ENCODE measurements at regions not wholly inside any gene's neighbourhood (a gene's known extent, or its start where the extent isn't known, plus 50 kb on each side); places are given as distances from the start of the nearest gene placed in this dataset.

DNA sequence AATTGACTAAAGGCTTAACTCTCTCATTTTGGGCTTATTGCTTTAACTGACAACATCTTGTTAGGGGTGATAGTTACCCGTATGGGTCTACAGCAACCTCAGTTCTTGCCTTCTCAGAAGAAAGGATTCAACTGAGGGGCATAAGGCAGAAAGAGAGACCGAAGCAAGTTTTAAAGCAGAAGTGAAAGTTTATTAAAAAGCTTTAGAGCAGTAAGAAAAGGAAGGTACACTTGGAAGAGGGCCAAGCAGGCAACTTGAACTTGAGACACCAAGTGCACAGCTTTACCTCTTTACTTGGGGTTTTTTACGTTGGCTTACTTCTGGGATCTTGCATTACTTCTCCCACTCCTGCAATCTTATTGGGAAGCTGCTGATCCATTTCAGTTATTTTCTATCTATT is 246.9 kb upstream of the PRR20A start:
- DNase-seq (ENCODE audit: low read depth, low spot score), result no peak

DNA sequence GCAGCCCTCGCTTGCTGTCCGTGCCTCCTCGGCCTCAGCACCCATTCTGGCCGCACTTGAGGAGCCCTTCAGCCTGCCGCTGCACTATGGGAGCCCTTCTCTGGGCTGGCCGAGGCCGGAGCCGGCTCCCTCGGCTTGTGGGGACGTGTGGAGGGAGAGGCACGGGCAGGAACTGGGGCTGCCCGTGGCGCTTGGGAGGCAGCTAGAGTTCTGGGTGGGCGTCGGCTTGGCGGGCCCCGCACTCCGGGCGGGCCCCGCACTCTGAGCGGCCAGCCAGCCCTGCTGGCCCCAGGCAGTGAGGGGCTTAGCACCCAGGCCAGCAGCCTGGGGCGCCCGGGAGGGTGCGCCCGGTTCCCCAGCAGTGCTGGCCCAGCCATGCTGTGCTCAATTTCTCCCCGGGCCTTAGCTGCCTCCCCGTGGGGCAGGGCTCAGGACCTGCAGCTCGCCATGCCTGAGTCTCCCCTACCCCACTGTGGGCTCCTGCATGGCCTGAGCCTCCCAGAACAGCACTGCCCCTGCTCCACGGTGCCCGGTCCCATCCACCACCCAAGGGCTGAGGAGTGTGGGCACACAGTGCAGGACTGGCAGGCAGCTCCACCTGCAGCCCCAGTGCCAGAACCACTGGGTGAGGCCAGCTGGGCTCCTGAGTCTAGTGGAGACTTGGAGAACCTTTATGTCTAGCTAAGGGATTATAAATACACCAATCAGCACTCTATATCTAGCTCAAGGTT is 240.0 kb upstream of the PRR20A start:
- no peak for DNase-seq (ENCODE audit: low read depth, low spot score)

GRCh38 chr13:56902276-56902675 is 238.4 kb upstream of the PRR20A start:
- no peak for DNase-seq (ENCODE audit: low read depth, low spot score)

GRCh38 chr13:56903710-56904282 is 236.9 kb upstream of the PRR20A start:
- DNase-seq (ENCODE audit: low read depth, low spot score), result no peak

GRCh38 chr13:56906909-56907308 is 233.8 kb upstream of the PRR20A start:
- no peak for DNase-seq (ENCODE audit: low read depth, low spot score)

GRCh38 chr13:56907766-56908165 is 233.0 kb upstream of the PRR20A start:
- DNase-seq (ENCODE audit: low read depth, low spot score), result no peak

GRCh38 chr13:56909896-56910600 is 230.7 kb upstream of the PRR20A start:
- no peak for DNase-seq (ENCODE audit: low read depth, low spot score)

- no peak for DNase-seq (ENCODE audit: low read depth, low spot score)
Measured at GRCh38 chr13:56917966-56918365, 222.8 kb upstream of the PRR20A start.

- DNase-seq (ENCODE audit: low read depth, low spot score), result no peak
Measured at GRCh38 chr13:56923626-56924140, 217.0 kb upstream of the PRR20A start.

GRCh38 chr13:56924401-56924800 is 216.3 kb upstream of the PRR20A start:
- no peak for DNase-seq (ENCODE audit: low read depth, low spot score)

- no peak for DNase-seq (ENCODE audit: low read depth, low spot score)
Measured at GRCh38 chr13:56932104-56932503, 208.6 kb upstream of the PRR20A start.

DNA sequence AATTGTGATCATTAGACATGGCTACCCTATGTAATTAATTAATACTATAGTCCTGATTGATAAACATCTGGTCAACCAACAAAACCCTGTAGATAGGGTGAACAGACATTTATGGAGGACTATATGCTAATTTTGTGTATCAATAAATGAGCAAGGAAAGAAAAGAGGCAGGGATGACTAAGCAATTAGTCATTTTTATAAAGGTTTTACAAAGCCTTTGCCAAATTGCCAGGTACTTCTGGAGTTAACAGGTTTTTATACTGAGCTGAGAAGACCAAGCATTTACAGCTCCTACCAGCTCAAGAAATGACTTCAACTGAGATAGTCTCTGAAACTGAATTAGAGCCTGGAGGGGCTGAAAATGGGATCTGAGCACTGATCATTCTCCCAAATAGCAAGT is 186.8 kb upstream of the PRR20A start:
- no peak for DNase-seq (ENCODE audit: low read depth, low spot score)

GRCh38 chr13:56975647-56976046 is 165.1 kb upstream of the PRR20A start:
- peak; percentile 20 for DNase-seq (ENCODE audit: low read depth, low spot score)

GRCh38 chr13:56980856-56981255 is 159.9 kb upstream of the PRR20A start:
- DNase-seq (ENCODE audit: low read depth, low spot score), result no peak

DNA sequence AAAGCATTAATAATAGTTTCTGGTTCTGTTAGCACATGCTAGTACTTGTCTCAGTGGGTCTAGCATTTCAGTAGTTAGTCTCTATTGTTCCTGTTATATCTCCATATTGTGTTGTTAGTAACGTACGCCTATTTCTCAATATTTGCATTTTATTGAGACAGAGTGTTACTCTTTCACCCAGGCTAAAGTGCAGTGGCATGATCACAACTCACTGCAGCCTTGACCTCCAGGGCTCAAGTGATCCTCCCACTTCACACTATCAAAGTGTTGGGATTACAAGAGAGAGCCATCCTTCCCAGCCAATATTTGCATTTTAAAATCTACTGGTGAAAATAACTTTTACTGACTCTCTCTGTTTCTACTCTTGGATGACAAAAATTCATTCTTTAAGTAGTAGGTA is 154.6 kb upstream of the PRR20A start:
- DNase-seq (ENCODE audit: low read depth, low spot score), result no peak

GRCh38 chr13:56988543-56988942 is 152.2 kb upstream of the PRR20A start:
- DNase-seq (ENCODE audit: low read depth, low spot score), result no peak

- no peak for DNase-seq (ENCODE audit: low read depth, low spot score)
Measured at GRCh38 chr13:57003682-57004081, 137.0 kb upstream of the PRR20A start.

GRCh38 chr13:57017357-57017756 is 123.4 kb upstream of the PRR20A start:
- no peak for DNase-seq (ENCODE audit: low read depth, low spot score)

DNA sequence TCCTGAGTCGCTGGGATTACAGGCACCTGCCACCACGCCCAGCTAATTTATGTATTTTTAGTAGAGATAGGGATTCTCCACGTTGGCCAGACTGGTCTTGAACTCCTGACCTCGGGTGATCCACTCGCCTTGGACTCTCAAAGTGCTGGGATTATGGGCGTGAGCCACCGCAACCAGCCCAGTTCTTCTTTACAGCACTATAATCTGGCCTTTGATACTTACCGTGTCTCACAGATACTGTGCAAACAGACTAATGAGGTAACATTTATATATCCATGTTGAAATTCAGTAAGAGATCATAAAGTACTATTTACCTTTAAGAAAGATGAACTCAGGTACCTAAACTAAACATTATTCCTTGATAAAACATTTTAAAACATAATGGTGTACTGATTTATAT is 121.8 kb upstream of the PRR20A start:
- DNase-seq (ENCODE audit: low read depth, low spot score), result no peak

DNA sequence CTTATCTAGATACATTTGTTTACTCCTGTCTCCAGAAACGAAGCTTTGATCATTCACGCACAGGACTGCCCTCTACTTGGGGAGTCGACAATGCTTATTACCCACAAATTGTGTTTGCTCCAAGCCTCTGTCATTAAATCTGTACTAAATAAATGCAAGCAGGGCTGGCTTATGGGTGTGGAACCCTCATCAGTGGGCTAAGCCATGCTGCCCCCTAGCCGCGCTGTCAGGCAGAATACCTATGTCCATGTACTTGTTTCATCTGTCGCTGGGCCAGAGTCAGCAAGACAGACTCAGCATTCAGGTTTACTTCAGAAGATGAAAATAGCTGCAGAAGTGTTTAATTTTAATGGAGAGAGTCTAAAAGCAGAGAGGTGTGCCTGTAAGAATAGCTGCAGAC is 110.0 kb upstream of the PRR20A start:
- no peak for DNase-seq (ENCODE audit: low read depth, low spot score)

GRCh38 chr13:57036290-57036689 is 104.4 kb upstream of the PRR20A start:
- no peak for DNase-seq (ENCODE audit: low read depth, low spot score)

- no peak for DNase-seq (ENCODE audit: low read depth, low spot score)
Measured at GRCh38 chr13:57044910-57045309, 95.8 kb upstream of the PRR20A start.
